HEK293T (cell line): ENCODE measurements at regions not wholly inside any gene's neighbourhood (a gene's known extent, or its start where the extent isn't known, plus 50 kb on each side); places are given as distances from the start of the nearest gene placed in this dataset.
"Not testable (repeated sequence)": the region's sequence is repeated elsewhere in the genome, so short reads cannot be mapped to it uniquely, and the experiment has no call there.

Experiments used
- BHLHE40 ChIP-seq: fragments of 450-650 bp; IDR thresholded peaks from 2 replicates; pipeline ENCODE4 v1.6.1; 2016; ENCODE audit warnings: mild to moderate bottlenecking, moderate library complexity, borderline replicate concordance
- TF ChIP-seq, protein P1 (sequence below): fragments of 450-650 bp; IDR thresholded peaks from 2 replicates; pipeline ENCODE4 v1.6.1; 2016

DNA sequence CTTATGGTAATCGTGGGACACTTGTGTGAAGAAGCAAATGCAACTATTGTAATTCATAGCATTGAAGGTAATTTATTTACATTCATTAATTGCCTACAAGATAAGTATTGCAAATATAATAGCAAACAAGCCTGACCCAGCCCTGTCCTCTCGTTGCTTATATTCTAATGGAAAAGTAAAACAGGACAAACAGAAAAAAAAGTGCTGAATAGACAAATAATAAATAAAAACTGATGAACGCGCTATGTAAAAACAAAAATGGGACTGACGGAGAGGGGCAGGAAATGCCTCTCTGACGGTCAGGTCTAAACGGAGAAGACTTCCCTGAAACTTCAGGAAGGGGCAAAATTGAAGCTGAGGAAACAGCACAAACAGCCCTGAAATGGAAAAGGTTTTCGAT is 284.9 kb upstream of the FRG1 start:
- TF ChIP-seq BHLHE40: not testable (repeated sequence)
- TF ChIP-seq, protein P1, sequence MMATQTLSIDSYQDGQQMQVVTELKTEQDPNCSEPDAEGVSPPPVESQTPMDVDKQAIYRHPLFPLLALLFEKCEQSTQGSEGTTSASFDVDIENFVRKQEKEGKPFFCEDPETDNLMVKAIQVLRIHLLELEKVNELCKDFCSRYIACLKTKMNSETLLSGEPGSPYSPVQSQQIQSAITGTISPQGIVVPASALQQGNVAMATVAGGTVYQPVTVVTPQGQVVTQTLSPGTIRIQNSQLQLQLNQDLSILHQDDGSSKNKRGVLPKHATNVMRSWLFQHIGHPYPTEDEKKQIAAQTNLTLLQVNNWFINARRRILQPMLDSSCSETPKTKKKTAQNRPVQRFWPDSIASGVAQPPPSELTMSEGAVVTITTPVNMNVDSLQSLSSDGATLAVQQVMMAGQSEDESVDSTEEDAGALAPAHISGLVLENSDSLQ: not testable (repeated sequence)
